HepG2 (cell line): ENCODE measurements at regions not wholly inside any gene's neighbourhood (a gene's known extent, or its start where the extent isn't known, plus 50 kb on each side); places are given as distances from the start of the nearest gene placed in this dataset.

Experiments used
- ATAC-seq: fragments of 200-7000 bp; cut with Tn5 transposase; 3 replicates; pipeline ENCODE4 v1.9.1; 2020; ENCODE audit warnings: mild to moderate bottlenecking, moderate library complexity
- BruUV-seq: library from RNA; stranded (reverse); fragments of 400-500 nt; replicated peaks from 2 replicates; lab custom pipeline; 2021; lab: Mats Ljungman, UMichigan
- CTCF ChIA-PET: fragments of 300-600 bp; formaldehyde crosslinking; extraction: SDS; loops from one replicate; lab custom pipeline; 2021; ENCODE audit warnings: low total read pairs, inconsistent platforms, low intra/inter-chr PET ratio; lab: Yijun Ruan, JAX
- POLR2A ChIA-PET: fragments of 350-600 bp; sonication (Branson Sonifier 250); formaldehyde crosslinking; loops from one replicate; lab custom pipeline; 2020; ENCODE audit warnings: antibody characterized with exemption, inconsistent platforms; lab: Yijun Ruan, JAX
- DNase-seq: peaks from one replicate; pipeline ENCODE4 v3.0.0-alpha.2; 2015; ENCODE audit warnings: low spot score
- FAIRE-seq: peaks from 3 replicates; lab custom pipeline; 2011; peaks lifted over from hg19 to GRCh38; lab: Jason Lieb, UNC
- H2AFZ ChIP-seq: one replicate; pipeline ENCODE4 v1.6.1; 2011; ENCODE audit warnings: low read length, inconsistent platforms
- H3K27ac ChIP-seq: fragments of 300-600 bp; 3 replicates; pipeline ENCODE4 v1.8.0; 2011; ENCODE audit warnings: mixed run types, mild to moderate bottlenecking, mixed read lengths, low read length, inconsistent platforms; ENCODE audit not compliant: insufficient read depth; ENCODE audit errors: extremely low read length
- H3K27me3 ChIP-seq, 2 experiments: fragments of 200-600 bp in 1 of 2; 2 replicates in 1 of 2; 3 replicates in 1 of 2; pipeline versions ENCODE4 v1.6.0 to v1.8.0; 2011; ENCODE audit warnings: low read length in 2 of 2, mild to moderate bottlenecking in 2 of 2, moderate library complexity in 2 of 2, inconsistent platforms in 1 of 2; ENCODE audit not compliant: insufficient read depth in 2 of 2, control insufficient read depth in 1 of 2
- H3K36me3 ChIP-seq, 2 experiments: fragments of 200-600 bp in 1 of 2; replicated peaks in 1 of 2; 2 replicates in 1 of 2; 3 replicates in 1 of 2; pipeline versions ENCODE4 v1.5.1 to v1.8.0; 2011; ENCODE audit warnings: low read length in 2 of 2, inconsistent platforms in 1 of 2; ENCODE audit not compliant: insufficient read depth in 2 of 2, control insufficient read depth in 1 of 2
- H3K4me1 ChIP-seq: 2 replicates; pipeline ENCODE4 v1.5.1; 2012; ENCODE audit warnings: low read length, inconsistent platforms; ENCODE audit not compliant: insufficient read depth
- H3K4me2 ChIP-seq: 2 replicates; pipeline ENCODE4 v1.6.0; 2011; ENCODE audit warnings: low read depth, low read length, inconsistent platforms
- H3K4me3 ChIP-seq, 3 experiments: fragments of 200-600 bp in 1 of 3; sonication (generic), shearing (Covaris generic) in 1 of 3; replicated peaks in 1 of 3; 2 replicates each; pipeline ENCODE4 v1.5.1; 2011 to 2016; ENCODE audit warnings: low read length in 3 of 3, inconsistent platforms in 2 of 3, low read depth in 2 of 3, mild to moderate bottlenecking in 2 of 3, control low read depth in 1 of 3, mixed read lengths in 1 of 3; ENCODE audit not compliant: insufficient read depth in 1 of 3
- H3K79me2 ChIP-seq: one replicate; pipeline ENCODE4 v1.6.1; 2011; ENCODE audit warnings: low read length, inconsistent platforms; ENCODE audit not compliant: insufficient read depth
- H3K9ac ChIP-seq: 2 replicates; pipeline ENCODE4 v1.6.0; 2011; ENCODE audit warnings: mild to moderate bottlenecking, low read depth, low read length, inconsistent platforms; ENCODE audit not compliant: insufficient read depth
- H3K9me3 ChIP-seq: 2 replicates; pipeline ENCODE4 v1.5.1; 2012; ENCODE audit warnings: mild to moderate bottlenecking, low read length
- H4K20me1 ChIP-seq: 2 replicates; pipeline ENCODE4 v1.6.0; 2011; ENCODE audit warnings: inconsistent platforms, mild to moderate bottlenecking, low read length, moderate library complexity; ENCODE audit not compliant: insufficient read depth
- ATF7-NPFF ChIP-seq: sonication (generic); formaldehyde crosslinking; IDR thresholded peaks from 2 replicates; pipeline ENCODE4 v1.8.1; 2023; ENCODE audit warnings: mild to moderate bottlenecking, low read depth, missing genetic modification reagents, moderate library complexity
- GFI1 ChIP-seq: sonication (generic); formaldehyde crosslinking; IDR thresholded peaks from 2 replicates; pipeline ENCODE4 v1.5.0; 2020; ENCODE audit warnings: missing genetic modification reagents, mild to moderate bottlenecking, borderline replicate concordance
- IRX3 ChIP-seq: sonication (generic); formaldehyde crosslinking; IDR thresholded peaks from 2 replicates; pipeline ENCODE4 v1.8.1; 2023; ENCODE audit warnings: mild to moderate bottlenecking, low read depth, missing genetic modification reagents, borderline replicate concordance
- MATR3 ChIP-seq: sonication (generic); formaldehyde crosslinking; IDR thresholded peaks from 2 replicates; pipeline ENCODE4 v1.4.0; 2020; ENCODE audit warnings: missing genetic modification reagents
- NFE2 ChIP-seq: sonication (generic); formaldehyde crosslinking; IDR thresholded peaks from 2 replicates; pipeline ENCODE4 v1.4.0; 2020; ENCODE audit warnings: missing genetic modification reagents
- STAG1 ChIP-seq: sonication (generic); formaldehyde crosslinking; IDR thresholded peaks from 2 replicates; pipeline ENCODE4 v1.4.0; 2020; ENCODE audit warnings: missing genetic modification reagents
- TCF12 ChIP-seq, 2 experiments: fragments of 450-650 bp in 1 of 2; sonication (generic) in 1 of 2; formaldehyde crosslinking in 1 of 2; IDR thresholded peaks; 2 replicates each; pipeline versions ENCODE4 v1.6.1 to v1.8.0; 2017 to 2022; ENCODE audit warnings: antibody characterized with exemption in 1 of 2, mild to moderate bottlenecking in 1 of 2, missing genetic modification reagents in 1 of 2, moderate library complexity in 1 of 2
- ZFP37 ChIP-seq: sonication (generic); formaldehyde crosslinking; IDR thresholded peaks from 2 replicates; pipeline ENCODE4 v1.4.0; 2020; ENCODE audit warnings: missing genetic modification reagents, borderline replicate concordance
- ZKSCAN8 ChIP-seq: IDR thresholded peaks from 2 replicates; pipeline ENCODE4 v1.6.1; 2016; ENCODE audit warnings: borderline replicate concordance, missing genetic modification reagents, missing compliant biosample characterization
- ZNF460 ChIP-seq: sonication (generic); formaldehyde crosslinking; IDR thresholded peaks from 2 replicates; pipeline ENCODE4 v1.5.1; 2020; ENCODE audit warnings: missing genetic modification reagents, mild to moderate bottlenecking, borderline replicate concordance
- ZNF598 ChIP-seq: sonication (generic); formaldehyde crosslinking; IDR thresholded peaks from 2 replicates; pipeline ENCODE4 v1.5.1; 2020; ENCODE audit warnings: mild to moderate bottlenecking, missing genetic modification reagents, borderline replicate concordance
- ZNF816 ChIP-seq: sonication (generic); formaldehyde crosslinking; IDR thresholded peaks from 2 replicates; pipeline ENCODE4 v1.8.0; 2022; ENCODE audit warnings: missing genetic modification reagents, mild to moderate bottlenecking, borderline replicate concordance
- WGBS: methylation state at CpG from one replicate; pipeline ENCODE4 v1.1.6; 2017; ENCODE audit warnings: low lambda C conversion rate; 5-methylcytosine and 5-hydroxymethylcytosine counted together
- in situ Hi-C: cut with HindIII; loops from 2 replicates; pipeline ENCODE4 v1.10.0; 2017; ENCODE audit warnings: low pct_unique_long_range_greater_than_20kb; ENCODE audit not compliant: extremely low pct_ligation_motif_present
- intact Hi-C: fragments of 100-400 bp; cut with micrococcal nuclease; formaldehyde crosslinking; loops from one replicate; pipeline ENCODE4 v1.10.0; 2022; ENCODE audit not compliant: unreplicated experiment
- TF ChIP-seq, protein P1 (sequence below): sonication (generic); formaldehyde crosslinking; IDR thresholded peaks from 2 replicates; pipeline ENCODE4 v1.4.0; 2020; ENCODE audit warnings: missing genetic modification reagents, borderline replicate concordance

DNA sequence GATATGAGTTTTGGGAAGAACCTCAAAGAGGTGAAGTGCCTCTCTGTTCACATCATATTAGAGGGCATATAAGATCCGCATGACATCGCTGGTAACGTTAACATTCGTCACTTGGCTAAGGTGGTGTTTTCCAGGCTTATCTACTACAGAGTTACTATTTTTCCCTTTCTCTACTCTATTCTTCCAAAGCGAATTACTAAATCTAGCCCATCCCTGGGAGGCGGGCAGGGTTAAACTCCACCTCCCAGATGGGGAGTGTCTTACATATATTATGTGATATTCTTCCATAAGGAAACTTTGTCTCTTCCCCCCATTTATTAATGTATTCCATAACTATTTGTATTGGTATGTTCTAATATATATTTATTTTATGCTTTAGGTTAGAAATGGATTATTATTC, 293.9 kb downstream of the CYRIA start:
- in situ Hi-C loops (no loop called here), intact Hi-C loops (no loop called here)
- Histone ChIP-seq H3K4me1 (no peaks in the 10 kb centered on the region), H3K9ac (no peak overlapping the region), H3K79me2 (no peaks in the 10 kb centered on the region), H3K36me3 (no peaks in the 10 kb centered on the region), H3K9me3 (no peaks in the 10 kb centered on the region), H2AFZ (no peak overlapping the region), H3K4me2 (no peak overlapping the region), H3K27me3 (no peaks in the 10 kb centered on the region), H4K20me1 (no peaks in the 10 kb centered on the region), H3K4me3 (no peak overlapping the region), H3K27ac (no peak overlapping the region)
- ChIA-PET POLR2A (no interaction called here), CTCF (no interaction called here)
- TF ChIP-seq GFI1 (CRISPR knock-in tag) = no peak
- no peak for TF ChIP-seq TCF12 (IDR thresholded peaks at IDR 0.05)
- no peak for TF ChIP-seq TCF12 (CRISPR knock-in tag; IDR thresholded peaks at IDR 0.05)
- TF ChIP-seq ZNF460 (CRISPR knock-in tag) = no peak
- TF ChIP-seq STAG1 (CRISPR knock-in tag) = no peak
- no peak for TF ChIP-seq ZFP37 (CRISPR knock-in tag)
- no peak for TF ChIP-seq ZKSCAN8
- ATAC-seq = no peak
- DNase-seq = no peak
- FAIRE-seq = no peak
- BruUV-seq = no TSS peak
- WGBS = 65% methylated on average over 6 of the region's 6 CpGs

DNA sequence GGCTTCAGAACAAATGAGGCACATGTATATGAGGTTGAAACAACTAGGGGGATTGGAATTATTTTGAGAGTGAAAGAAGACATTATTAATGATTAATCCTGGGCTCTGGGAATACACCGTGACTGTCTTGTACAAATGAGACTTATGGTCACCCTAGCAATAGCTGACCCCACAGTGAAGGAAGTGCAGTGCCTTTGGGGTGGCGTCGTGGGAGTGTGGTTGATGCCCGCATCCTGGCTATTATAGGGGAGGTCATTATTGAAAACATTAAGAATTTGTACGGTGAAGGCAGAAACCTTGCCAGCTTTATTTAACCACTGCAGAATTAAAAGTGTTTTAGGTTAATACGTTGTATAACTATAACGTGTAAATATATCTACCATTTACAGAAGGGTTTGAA, 296.7 kb downstream of the CYRIA start:
- intact Hi-C loops (no loop called here), in situ Hi-C loops (no loop called here)
- H4K20me1 ChIP-seq = no peaks in the 10 kb centered on the region
- no peaks in the 10 kb centered on the region for H3K4me1 ChIP-seq
- FAIRE-seq (no peak), DNase-seq (no peak), ATAC-seq (no peak)
- ChIA-PET CTCF (no interaction called here), POLR2A (no interaction called here)
- no peak overlapping the region for H2AFZ ChIP-seq
- no peaks in the 10 kb centered on the region for H3K9me3 ChIP-seq
- H3K27ac ChIP-seq = no peak overlapping the region
- H3K27me3 ChIP-seq = no peaks in the 10 kb centered on the region
- no TSS peak for BruUV-seq
- no peak overlapping the region for H3K9ac ChIP-seq
- H3K36me3 ChIP-seq = no peaks in the 10 kb centered on the region
- H3K79me2 ChIP-seq = no peaks in the 10 kb centered on the region
- 57% methylated on average over 7 of the region's 7 CpGs for WGBS
- no peak overlapping the region for H3K4me3 ChIP-seq
- H3K4me2 ChIP-seq = no peak overlapping the region
- TF ChIP-seq IRX3 (CRISPR knock-in tag) = no peak
- no peak for TF ChIP-seq ZNF598
- no peak for TF ChIP-seq NFE2
- TF ChIP-seq ZNF816 (CRISPR knock-in tag) = no peak
- TF ChIP-seq, protein P1, sequence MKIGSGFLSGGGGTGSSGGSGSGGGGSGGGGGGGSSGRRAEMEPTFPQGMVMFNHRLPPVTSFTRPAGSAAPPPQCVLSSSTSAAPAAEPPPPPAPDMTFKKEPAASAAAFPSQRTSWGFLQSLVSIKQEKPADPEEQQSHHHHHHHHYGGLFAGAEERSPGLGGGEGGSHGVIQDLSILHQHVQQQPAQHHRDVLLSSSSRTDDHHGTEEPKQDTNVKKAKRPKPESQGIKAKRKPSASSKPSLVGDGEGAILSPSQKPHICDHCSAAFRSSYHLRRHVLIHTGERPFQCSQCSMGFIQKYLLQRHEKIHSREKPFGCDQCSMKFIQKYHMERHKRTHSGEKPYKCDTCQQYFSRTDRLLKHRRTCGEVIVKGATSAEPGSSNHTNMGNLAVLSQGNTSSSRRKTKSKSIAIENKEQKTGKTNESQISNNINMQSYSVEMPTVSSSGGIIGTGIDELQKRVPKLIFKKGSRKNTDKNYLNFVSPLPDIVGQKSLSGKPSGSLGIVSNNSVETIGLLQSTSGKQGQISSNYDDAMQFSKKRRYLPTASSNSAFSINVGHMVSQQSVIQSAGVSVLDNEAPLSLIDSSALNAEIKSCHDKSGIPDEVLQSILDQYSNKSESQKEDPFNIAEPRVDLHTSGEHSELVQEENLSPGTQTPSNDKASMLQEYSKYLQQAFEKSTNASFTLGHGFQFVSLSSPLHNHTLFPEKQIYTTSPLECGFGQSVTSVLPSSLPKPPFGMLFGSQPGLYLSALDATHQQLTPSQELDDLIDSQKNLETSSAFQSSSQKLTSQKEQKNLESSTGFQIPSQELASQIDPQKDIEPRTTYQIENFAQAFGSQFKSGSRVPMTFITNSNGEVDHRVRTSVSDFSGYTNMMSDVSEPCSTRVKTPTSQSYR = no peak
- TF ChIP-seq MATR3 (CRISPR knock-in tag) = no peak
- no peak for TF ChIP-seq ATF7-NPFF (CRISPR knock-in tag)
